ENCODE measurements at regions not wholly inside any gene's neighbourhood (a gene's known extent, or its start where the extent isn't known, plus 50 kb on each side); places are given as distances from the start of the nearest gene placed in this dataset.

- TF ChIP-seq POLR2A (IDR thresholded peaks at IDR 0.05), result no peak
- TF ChIP-seq, protein P1, sequence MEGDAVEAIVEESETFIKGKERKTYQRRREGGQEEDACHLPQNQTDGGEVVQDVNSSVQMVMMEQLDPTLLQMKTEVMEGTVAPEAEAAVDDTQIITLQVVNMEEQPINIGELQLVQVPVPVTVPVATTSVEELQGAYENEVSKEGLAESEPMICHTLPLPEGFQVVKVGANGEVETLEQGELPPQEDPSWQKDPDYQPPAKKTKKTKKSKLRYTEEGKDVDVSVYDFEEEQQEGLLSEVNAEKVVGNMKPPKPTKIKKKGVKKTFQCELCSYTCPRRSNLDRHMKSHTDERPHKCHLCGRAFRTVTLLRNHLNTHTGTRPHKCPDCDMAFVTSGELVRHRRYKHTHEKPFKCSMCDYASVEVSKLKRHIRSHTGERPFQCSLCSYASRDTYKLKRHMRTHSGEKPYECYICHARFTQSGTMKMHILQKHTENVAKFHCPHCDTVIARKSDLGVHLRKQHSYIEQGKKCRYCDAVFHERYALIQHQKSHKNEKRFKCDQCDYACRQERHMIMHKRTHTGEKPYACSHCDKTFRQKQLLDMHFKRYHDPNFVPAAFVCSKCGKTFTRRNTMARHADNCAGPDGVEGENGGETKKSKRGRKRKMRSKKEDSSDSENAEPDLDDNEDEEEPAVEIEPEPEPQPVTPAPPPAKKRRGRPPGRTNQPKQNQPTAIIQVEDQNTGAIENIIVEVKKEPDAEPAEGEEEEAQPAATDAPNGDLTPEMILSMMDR (IDR thresholded peaks at IDR 0.05), result no peak
- TF ChIP-seq EP300 (IDR thresholded peaks at IDR 0.05), result no peak
- TF ChIP-seq POLR2AphosphoS5 (IDR thresholded peaks at IDR 0.05), result no peak
- no peak for DNase-seq (ENCODE audit: low spot score in 2 of 2)
- Histone ChIP-seq H3K36me3 (no peaks in the 10 kb centered on the region), H3K27me3 (no peaks in the 10 kb centered on the region), H3K4me1 (no peaks in the 10 kb centered on the region), H3K4me3 (no peak overlapping the region), H3K27ac (no peak overlapping the region), H3K9me3 (no peaks in the 10 kb centered on the region)
- 59% methylated on average over 1 of the region's 1 CpG for WGBS
Measured at GRCh38 chr2:116109471-116109870, 1667.0 kb downstream of the DPP10 start.

GRCh38 chr2:116117845-116118244 is 1675.4 kb downstream of the DPP10 start:
- Histone ChIP-seq H3K9me3 (peaks cover 5% of the 10 kb centered on the region), H3K27ac (no peak overlapping the region), H3K4me1 (no peaks in the 10 kb centered on the region), H3K4me3 (no peak overlapping the region), H3K36me3 (no peaks in the 10 kb centered on the region), H3K27me3 (no peaks in the 10 kb centered on the region)
- no peak for DNase-seq (ENCODE audit: low spot score in 2 of 2)
- TF ChIP-seq POLR2AphosphoS5 (IDR thresholded peaks at IDR 0.05) (no peak), POLR2A (IDR thresholded peaks at IDR 0.05) (no peak), EP300 (IDR thresholded peaks at IDR 0.05) (no peak)
- TF ChIP-seq, protein P1 (IDR thresholded peaks at IDR 0.05), result no peak
- 57% methylated on average over 1 of the region's 1 CpG for WGBS

GRCh38 chr2:116132833-116133232 is 1681.7 kb upstream of the DDX18 start:
- no peak for DNase-seq (ENCODE audit: low spot score in 2 of 2)
- Histone ChIP-seq H3K27ac (no peak overlapping the region), H3K4me1 (no peaks in the 10 kb centered on the region), H3K4me3 (no peak overlapping the region), H3K36me3 (no peaks in the 10 kb centered on the region), H3K27me3 (no peaks in the 10 kb centered on the region), H3K9me3 (no peaks in the 10 kb centered on the region)
- no peak for TF ChIP-seq POLR2AphosphoS5 (IDR thresholded peaks at IDR 0.05)
- TF ChIP-seq EP300 (IDR thresholded peaks at IDR 0.05), result no peak
- TF ChIP-seq, protein P1 (IDR thresholded peaks at IDR 0.05), result no peak
- TF ChIP-seq POLR2A (IDR thresholded peaks at IDR 0.05), result no peak
- 85% methylated on average over 10 of the region's 10 CpGs for WGBS

DNA sequence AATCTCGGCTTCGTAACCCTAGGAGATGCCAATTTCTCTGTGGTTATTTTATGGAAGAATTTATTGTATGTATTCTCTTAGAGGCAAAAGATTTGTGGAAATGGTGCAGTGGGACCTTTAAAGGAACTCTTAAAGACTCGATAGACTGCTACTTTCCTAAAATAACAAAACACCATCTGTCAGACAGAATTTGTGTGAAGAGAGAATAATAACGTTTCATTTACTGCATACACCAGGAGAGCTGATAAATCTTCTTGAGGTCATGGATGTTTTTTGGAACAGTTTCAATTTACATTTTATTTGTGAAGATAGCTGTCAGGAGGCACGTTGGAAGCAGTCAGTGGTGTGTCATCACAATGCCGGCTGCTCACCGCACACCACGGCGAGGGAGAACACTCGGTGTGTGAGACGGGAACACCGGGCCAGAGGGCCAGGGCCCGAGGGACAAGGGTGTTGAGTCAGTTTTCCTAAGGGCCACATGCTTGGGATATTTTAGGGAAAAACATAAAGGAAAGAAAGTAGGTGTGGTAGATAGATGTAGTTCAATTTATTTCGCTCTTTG is 1681.0 kb upstream of the DDX18 start:
- WGBS, result 43% methylated on average over 14 of the region's 14 CpGs
- no peaks in the 10 kb centered on the region for H3K36me3 ChIP-seq
- DNase-seq (ENCODE audit: low spot score in 2 of 2), result no peak
- no peak for TF ChIP-seq EP300 (IDR thresholded peaks at IDR 0.05)
- no peak for TF ChIP-seq POLR2A (IDR thresholded peaks at IDR 0.05)
- no peak for TF ChIP-seq POLR2AphosphoS5 (IDR thresholded peaks at IDR 0.05)
- TF ChIP-seq, protein P1 (IDR thresholded peaks at IDR 0.05), result no peak
- no peaks in the 10 kb centered on the region for H3K9me3 ChIP-seq
- H3K27ac ChIP-seq, result no peak overlapping the region
- H3K4me3 ChIP-seq, result no peak overlapping the region
- H3K27me3 ChIP-seq, result no peaks in the 10 kb centered on the region
- no peaks in the 10 kb centered on the region for H3K4me1 ChIP-seq

GRCh38 chr2:116141891-116142474 is 1672.5 kb upstream of the DDX18 start:
- H3K36me3 ChIP-seq, result no peaks in the 10 kb centered on the region
- no peak overlapping the region for H3K4me3 ChIP-seq
- H3K9me3 ChIP-seq, result no peaks in the 10 kb centered on the region
- WGBS, result 67% methylated on average over 3 of the region's 3 CpGs
- H3K27me3 ChIP-seq, result no peaks in the 10 kb centered on the region
- DNase-seq (ENCODE audit: low spot score in 2 of 2), result no peak
- no peak overlapping the region for H3K27ac ChIP-seq
- H3K4me1 ChIP-seq, result no peaks in the 10 kb centered on the region
- TF ChIP-seq, protein P1 (IDR thresholded peaks at IDR 0.05), result no peak
- TF ChIP-seq POLR2A (IDR thresholded peaks at IDR 0.05) (no peak), EP300 (IDR thresholded peaks at IDR 0.05) (no peak), POLR2AphosphoS5 (IDR thresholded peaks at IDR 0.05) (no peak)
